ENCODE measurements at regions not wholly inside any gene's neighbourhood (a gene's known extent, or its start where the extent isn't known, plus 50 kb on each side); places are given as distances from the start of the nearest gene placed in this dataset.

DNA sequence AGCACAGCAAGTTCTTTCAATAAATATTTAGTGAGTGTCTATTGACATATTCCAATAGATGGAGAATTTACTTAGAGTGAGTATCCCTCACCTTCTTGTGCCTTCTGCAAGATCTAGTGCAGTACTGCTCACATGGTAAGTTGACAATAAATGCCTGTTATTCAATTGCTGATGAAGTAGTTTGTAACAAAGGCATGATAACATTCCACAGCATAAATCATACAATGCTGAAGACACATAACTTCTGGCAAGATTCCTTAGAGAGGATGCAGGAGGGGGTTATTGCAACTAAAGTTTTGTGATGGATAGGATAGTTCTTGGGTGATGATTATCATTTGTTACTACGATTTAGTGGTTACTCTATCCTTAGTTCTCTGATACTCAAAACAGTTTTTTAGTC is 112.2 kb upstream of the RBMS3 start:
- TF ChIP-seq, protein P1, sequence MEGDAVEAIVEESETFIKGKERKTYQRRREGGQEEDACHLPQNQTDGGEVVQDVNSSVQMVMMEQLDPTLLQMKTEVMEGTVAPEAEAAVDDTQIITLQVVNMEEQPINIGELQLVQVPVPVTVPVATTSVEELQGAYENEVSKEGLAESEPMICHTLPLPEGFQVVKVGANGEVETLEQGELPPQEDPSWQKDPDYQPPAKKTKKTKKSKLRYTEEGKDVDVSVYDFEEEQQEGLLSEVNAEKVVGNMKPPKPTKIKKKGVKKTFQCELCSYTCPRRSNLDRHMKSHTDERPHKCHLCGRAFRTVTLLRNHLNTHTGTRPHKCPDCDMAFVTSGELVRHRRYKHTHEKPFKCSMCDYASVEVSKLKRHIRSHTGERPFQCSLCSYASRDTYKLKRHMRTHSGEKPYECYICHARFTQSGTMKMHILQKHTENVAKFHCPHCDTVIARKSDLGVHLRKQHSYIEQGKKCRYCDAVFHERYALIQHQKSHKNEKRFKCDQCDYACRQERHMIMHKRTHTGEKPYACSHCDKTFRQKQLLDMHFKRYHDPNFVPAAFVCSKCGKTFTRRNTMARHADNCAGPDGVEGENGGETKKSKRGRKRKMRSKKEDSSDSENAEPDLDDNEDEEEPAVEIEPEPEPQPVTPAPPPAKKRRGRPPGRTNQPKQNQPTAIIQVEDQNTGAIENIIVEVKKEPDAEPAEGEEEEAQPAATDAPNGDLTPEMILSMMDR (IDR thresholded peaks at IDR 0.05; ENCODE audit: low read depth, low read length, poor library complexity, severe bottlenecking): no peak
- TF ChIP-seq EZH2phosphoT487 (IDR thresholded peaks at IDR 0.05; ENCODE audit: borderline replicate concordance, low read length): no peak

Data from DOHH2 (cell line).